ENCODE measurements at regions not wholly inside any gene's neighbourhood (a gene's known extent, or its start where the extent isn't known, plus 50 kb on each side); places are given as distances from the start of the nearest gene placed in this dataset.

DNA sequence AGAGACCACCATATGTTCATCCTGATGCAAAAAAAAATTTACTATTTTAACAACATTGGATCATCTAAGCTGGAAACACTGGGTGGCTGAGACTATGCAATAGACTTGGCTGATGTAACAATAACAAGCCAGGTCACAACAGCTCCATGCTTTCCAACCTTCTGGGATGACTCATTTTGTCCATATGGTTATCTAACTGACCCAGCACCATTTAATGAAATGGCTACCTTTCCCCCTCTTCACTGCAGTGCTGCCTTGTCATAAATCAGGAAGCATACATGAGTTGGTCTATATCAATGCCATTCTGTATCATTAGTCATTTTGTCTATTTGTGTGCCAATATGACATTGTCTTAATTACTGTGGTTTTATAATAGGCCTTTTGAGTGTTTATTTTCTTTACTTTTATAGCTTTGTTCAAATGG is 217.6 kb upstream of the KCNJ16 start:
- no peak overlapping the region for H3K27ac ChIP-seq
- H3K9me3 ChIP-seq (ENCODE audit: control insufficient read depth, low read length), result no peaks in the 10 kb centered on the region
- TF ChIP-seq, protein P1, sequence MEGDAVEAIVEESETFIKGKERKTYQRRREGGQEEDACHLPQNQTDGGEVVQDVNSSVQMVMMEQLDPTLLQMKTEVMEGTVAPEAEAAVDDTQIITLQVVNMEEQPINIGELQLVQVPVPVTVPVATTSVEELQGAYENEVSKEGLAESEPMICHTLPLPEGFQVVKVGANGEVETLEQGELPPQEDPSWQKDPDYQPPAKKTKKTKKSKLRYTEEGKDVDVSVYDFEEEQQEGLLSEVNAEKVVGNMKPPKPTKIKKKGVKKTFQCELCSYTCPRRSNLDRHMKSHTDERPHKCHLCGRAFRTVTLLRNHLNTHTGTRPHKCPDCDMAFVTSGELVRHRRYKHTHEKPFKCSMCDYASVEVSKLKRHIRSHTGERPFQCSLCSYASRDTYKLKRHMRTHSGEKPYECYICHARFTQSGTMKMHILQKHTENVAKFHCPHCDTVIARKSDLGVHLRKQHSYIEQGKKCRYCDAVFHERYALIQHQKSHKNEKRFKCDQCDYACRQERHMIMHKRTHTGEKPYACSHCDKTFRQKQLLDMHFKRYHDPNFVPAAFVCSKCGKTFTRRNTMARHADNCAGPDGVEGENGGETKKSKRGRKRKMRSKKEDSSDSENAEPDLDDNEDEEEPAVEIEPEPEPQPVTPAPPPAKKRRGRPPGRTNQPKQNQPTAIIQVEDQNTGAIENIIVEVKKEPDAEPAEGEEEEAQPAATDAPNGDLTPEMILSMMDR (IDR thresholded peaks at IDR 0.05), result no peak
- H3K4me1 ChIP-seq, result peaks cover 16% of the 10 kb centered on the region
- H3K79me2 ChIP-seq, result no peaks in the 10 kb centered on the region
- no peaks in the 10 kb centered on the region for H3K27me3 ChIP-seq (ENCODE audit: control insufficient read depth, insufficient read depth, low read length)
- no peak overlapping the region for H3K4me3 ChIP-seq (ENCODE audit: low read depth, low read length)
- no peak overlapping the region for H3K9ac ChIP-seq
- no peak overlapping the region for H2AFZ ChIP-seq
- no peaks in the 10 kb centered on the region for H3K36me3 ChIP-seq (ENCODE audit: control insufficient read depth, insufficient read depth, low read length)
- no peak overlapping the region for H3K4me2 ChIP-seq (ENCODE audit: low read length)

DNA sequence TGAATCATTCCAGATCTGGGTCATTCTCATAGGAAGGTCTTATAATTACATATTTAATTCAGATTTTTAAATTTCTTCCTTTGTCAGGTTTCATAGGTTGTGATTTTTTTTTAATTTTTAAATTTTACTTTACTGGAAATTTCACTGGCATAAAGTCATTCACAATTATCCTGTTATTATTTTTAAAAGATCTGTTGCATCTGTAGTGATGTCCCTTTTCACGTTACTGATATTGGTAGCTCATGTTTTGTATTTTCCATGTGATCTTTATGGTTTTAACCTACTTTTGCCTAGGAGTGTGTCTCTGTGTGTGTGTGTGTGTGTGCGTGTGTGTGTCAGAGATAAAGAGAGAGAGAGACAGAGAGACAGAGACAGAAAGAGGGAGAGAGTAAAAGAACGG is 216.6 kb upstream of the KCNJ16 start:
- Histone ChIP-seq H3K27ac (no peak overlapping the region), H3K36me3 (ENCODE audit: control insufficient read depth, insufficient read depth, low read length) (no peaks in the 10 kb centered on the region), H3K4me3 (ENCODE audit: low read depth, low read length) (no peak overlapping the region), H3K27me3 (ENCODE audit: control insufficient read depth, insufficient read depth, low read length) (no peaks in the 10 kb centered on the region), H3K4me1 (peaks cover 13% of the 10 kb centered on the region), H3K9ac (no peak overlapping the region), H2AFZ (no peak overlapping the region), H3K9me3 (ENCODE audit: control insufficient read depth, low read length) (no peaks in the 10 kb centered on the region), H3K79me2 (no peaks in the 10 kb centered on the region), H3K4me2 (ENCODE audit: low read length) (no peak overlapping the region)
- TF ChIP-seq, protein P1 (IDR thresholded peaks at IDR 0.05), result no peak

DNA sequence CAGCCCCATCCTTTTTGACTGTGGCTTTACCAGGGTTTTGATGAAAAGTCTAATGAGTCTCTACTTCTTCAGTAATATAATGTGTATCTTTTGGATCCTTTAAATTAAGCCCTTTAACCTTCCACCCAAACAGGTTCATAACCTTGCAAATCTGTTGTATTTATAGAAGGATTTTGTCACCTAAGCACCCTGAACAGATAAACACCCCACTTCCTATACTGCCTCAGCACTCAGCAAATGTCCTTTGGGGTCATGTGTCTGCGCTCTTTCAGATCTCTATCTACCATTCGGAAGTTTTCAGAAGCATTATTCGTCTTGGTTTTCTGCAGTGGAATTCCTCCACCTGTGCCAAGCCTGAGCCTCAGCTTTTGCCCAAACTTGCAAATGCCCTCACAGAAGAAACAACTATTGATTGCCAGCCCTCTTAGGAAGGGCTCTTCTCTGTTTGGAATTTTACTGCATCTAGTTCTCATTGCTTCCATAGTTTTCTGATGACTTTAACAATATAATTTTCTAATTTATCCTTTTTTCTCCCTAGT is 214.8 kb upstream of the KCNJ16 start:
- no peaks in the 10 kb centered on the region for H3K9me3 ChIP-seq (ENCODE audit: control insufficient read depth, low read length)
- H3K36me3 ChIP-seq (ENCODE audit: control insufficient read depth, insufficient read depth, low read length), result no peaks in the 10 kb centered on the region
- H3K27ac ChIP-seq, result no peak overlapping the region
- TF ChIP-seq, protein P1 (IDR thresholded peaks at IDR 0.05), result no peak
- no peaks in the 10 kb centered on the region for H3K27me3 ChIP-seq (ENCODE audit: control insufficient read depth, insufficient read depth, low read length)
- no peak overlapping the region for H3K4me2 ChIP-seq (ENCODE audit: low read length)
- H3K4me3 ChIP-seq (ENCODE audit: low read depth, low read length), result no peak overlapping the region
- H3K4me1 ChIP-seq, result no peaks in the 10 kb centered on the region
- H3K79me2 ChIP-seq, result no peaks in the 10 kb centered on the region
- H2AFZ ChIP-seq, result no peak overlapping the region
- no peak overlapping the region for H3K9ac ChIP-seq

DNA sequence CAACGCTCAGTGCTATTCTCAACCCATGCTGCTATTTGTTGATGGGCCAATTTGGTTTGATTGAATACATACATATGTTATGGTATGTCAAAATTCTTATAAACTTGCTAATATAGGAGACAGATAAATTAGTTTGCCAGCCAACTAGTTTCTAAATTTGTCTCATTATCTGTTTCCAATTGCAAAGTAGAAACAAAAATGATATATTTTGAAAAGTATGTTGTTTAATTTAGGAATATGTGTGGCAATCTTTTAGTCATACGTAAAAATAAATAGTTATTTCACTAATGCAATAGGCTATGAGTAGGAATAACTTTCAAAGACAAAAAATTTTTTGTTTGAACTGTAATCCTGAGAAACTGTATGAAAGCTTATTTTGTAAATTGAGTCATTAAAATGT is 210.6 kb upstream of the KCNJ16 start:
- Histone ChIP-seq H3K4me1 (no peaks in the 10 kb centered on the region), H2AFZ (no peak overlapping the region), H3K27ac (no peak overlapping the region), H3K9me3 (ENCODE audit: control insufficient read depth, low read length) (no peaks in the 10 kb centered on the region), H3K36me3 (ENCODE audit: control insufficient read depth, insufficient read depth, low read length) (no peaks in the 10 kb centered on the region), H3K4me2 (ENCODE audit: low read length) (no peak overlapping the region), H3K27me3 (ENCODE audit: control insufficient read depth, insufficient read depth, low read length) (no peaks in the 10 kb centered on the region), H3K4me3 (ENCODE audit: low read depth, low read length) (no peak overlapping the region), H3K9ac (no peak overlapping the region), H3K79me2 (no peaks in the 10 kb centered on the region)
- TF ChIP-seq, protein P1 (IDR thresholded peaks at IDR 0.05), result no peak

DNA sequence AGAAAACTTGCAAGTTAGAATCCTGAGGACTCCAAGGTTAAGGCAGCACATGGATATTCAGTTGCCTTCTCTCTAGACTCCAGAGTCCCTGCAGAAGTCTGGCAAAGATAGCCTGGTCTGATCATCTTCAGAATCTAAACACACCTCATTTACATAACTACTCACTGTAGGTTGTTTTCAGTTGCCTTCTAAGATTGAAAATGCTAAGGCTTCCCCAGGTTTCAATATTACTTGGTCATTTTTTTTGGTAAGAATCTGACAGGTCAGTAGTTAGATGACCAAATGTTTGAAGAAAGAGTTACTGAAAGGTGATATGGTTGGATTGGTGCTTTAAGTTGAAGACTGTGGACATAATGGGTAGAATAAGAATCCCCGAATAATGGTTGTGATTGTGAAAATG is 205.4 kb upstream of the KCNJ16 start:
- H3K36me3 ChIP-seq (ENCODE audit: control insufficient read depth, insufficient read depth, low read length), result no peaks in the 10 kb centered on the region
- H3K4me1 ChIP-seq, result no peaks in the 10 kb centered on the region
- H3K9me3 ChIP-seq (ENCODE audit: control insufficient read depth, low read length), result no peaks in the 10 kb centered on the region
- H2AFZ ChIP-seq, result no peak overlapping the region
- no peak overlapping the region for H3K27ac ChIP-seq
- H3K79me2 ChIP-seq, result no peaks in the 10 kb centered on the region
- TF ChIP-seq, protein P1 (IDR thresholded peaks at IDR 0.05), result no peak
- no peak overlapping the region for H3K9ac ChIP-seq
- no peaks in the 10 kb centered on the region for H3K27me3 ChIP-seq (ENCODE audit: control insufficient read depth, insufficient read depth, low read length)
- H3K4me3 ChIP-seq (ENCODE audit: low read depth, low read length), result no peak overlapping the region
- H3K4me2 ChIP-seq (ENCODE audit: low read length), result no peak overlapping the region
